Hepatocyte (in vitro differentiated cells): ENCODE measurements at regions not wholly inside any gene's neighbourhood (a gene's known extent, or its start where the extent isn't known, plus 50 kb on each side); places are given as distances from the start of the nearest gene placed in this dataset.

Source experiments
- DNase-seq: peaks from one replicate; pipeline ENCODE4 v3.0.0-alpha.2; 2016; ENCODE audit warnings: low spot score
- H2AFZ ChIP-seq: fragments of 200-600 bp; sonication (generic); 2 replicates; pipeline ENCODE4 v1.6.0; 2016; ENCODE audit warnings: antibody characterized with exemption, mild to moderate bottlenecking
- H3K27ac ChIP-seq: fragments of 200-600 bp; sonication (generic); 2 replicates; pipeline ENCODE4 v1.5.1; 2016; ENCODE audit warnings: mild to moderate bottlenecking
- H3K27me3 ChIP-seq: fragments of 200-600 bp; sonication (generic); 2 replicates; pipeline ENCODE4 v1.6.1; 2016
- H3K36me3 ChIP-seq: fragments of 200-600 bp; sonication (generic); replicated peaks from 2 replicates; pipeline ENCODE4 v1.5.1; 2016; ENCODE audit warnings: low read depth; ENCODE audit not compliant: insufficient read depth
- H3K4me1 ChIP-seq: fragments of 200-600 bp; sonication (generic); 2 replicates; pipeline ENCODE4 v1.5.1; 2016; ENCODE audit warnings: mild to moderate bottlenecking, moderate library complexity; ENCODE audit not compliant: insufficient read depth
- H3K4me2 ChIP-seq: fragments of 200-600 bp; sonication (generic); 2 replicates; pipeline ENCODE4 v1.6.0; 2016
- H3K4me3 ChIP-seq: fragments of 200-600 bp; sonication (generic); 2 replicates; pipeline ENCODE4 v1.5.1; 2016; ENCODE audit warnings: mild to moderate bottlenecking
- H3K79me2 ChIP-seq: fragments of 200-600 bp; sonication (generic); 2 replicates; pipeline ENCODE4 v1.6.0; 2017; ENCODE audit warnings: mild to moderate bottlenecking
- H3K9me2 ChIP-seq: fragments of 200-600 bp; sonication (generic); replicated peaks from 2 replicates; pipeline ENCODE4 v1.6.0; 2017; ENCODE audit warnings: mild to moderate bottlenecking; ENCODE audit not compliant: insufficient read depth
- H3K9me3 ChIP-seq: fragments of 200-600 bp; sonication (generic); 2 replicates; pipeline ENCODE4 v1.5.1; 2016; ENCODE audit warnings: low read depth, mild to moderate bottlenecking
- H4K20me1 ChIP-seq: fragments of 200-600 bp; sonication (generic); 2 replicates; pipeline ENCODE4 v1.6.0; 2016; ENCODE audit warnings: mild to moderate bottlenecking; ENCODE audit not compliant: insufficient read depth, poor library complexity, severe bottlenecking
- CTCF ChIP-seq: fragments of 200-600 bp; sonication (generic); IDR thresholded peaks from 2 replicates; pipeline ENCODE4 v1.5.1; 2016; ENCODE audit warnings: antibody characterized with exemption, mild to moderate bottlenecking; ENCODE audit not compliant: poor library complexity
- EZH2 ChIP-seq: fragments of 200-600 bp; sonication (generic); IDR thresholded peaks from 2 replicates; pipeline ENCODE4 v1.6.1; 2016; ENCODE audit warnings: antibody characterized with exemption, mild to moderate bottlenecking, borderline replicate concordance
- EZH2phosphoT487 ChIP-seq: fragments of 200-600 bp; sonication (generic); IDR thresholded peaks from one replicate; pipeline ENCODE4 v1.6.1; 2018; ENCODE audit warnings: antibody characterized with exemption, mild to moderate bottlenecking, low read depth, moderate library complexity; ENCODE audit not compliant: unreplicated experiment, severe bottlenecking
- WGBS: methylation state at CpG from one replicate; pipeline ENCODE4 v1.1.6; 2016; ENCODE audit warnings: low lambda C conversion rate; ENCODE audit errors: missing lambda C conversion rate; 5-methylcytosine and 5-hydroxymethylcytosine counted together

- no peak overlapping the region for H3K4me2 ChIP-seq
- no peaks in the 10 kb centered on the region for H3K79me2 ChIP-seq
- WGBS: 96% methylated on average over 4 of the region's 4 CpGs
- no peaks in the 10 kb centered on the region for H3K9me3 ChIP-seq
- H3K9me2 ChIP-seq: no peaks in the 10 kb centered on the region
- no peak for DNase-seq
- H4K20me1 ChIP-seq: no peaks in the 10 kb centered on the region
- H3K27ac ChIP-seq: no peak overlapping the region
- no peaks in the 10 kb centered on the region for H3K4me1 ChIP-seq
- no peaks in the 10 kb centered on the region for H3K36me3 ChIP-seq
- no peak overlapping the region for H3K4me3 ChIP-seq
- no peak for TF ChIP-seq CTCF
- no peak for TF ChIP-seq EZH2
- TF ChIP-seq EZH2phosphoT487: no peak
- H3K27me3 ChIP-seq: no peaks in the 10 kb centered on the region
- no peak overlapping the region for H2AFZ ChIP-seq
Observed at GRCh38 chr3:29004885-29005599, 275.8 kb upstream of the RBMS3 start.

- H3K27me3 ChIP-seq: no peaks in the 10 kb centered on the region
- no peaks in the 10 kb centered on the region for H3K9me2 ChIP-seq
- H3K4me2 ChIP-seq: no peak overlapping the region
- no peaks in the 10 kb centered on the region for H3K9me3 ChIP-seq
- TF ChIP-seq EZH2phosphoT487 (no peak), EZH2 (no peak), CTCF (no peak)
- no peak overlapping the region for H3K27ac ChIP-seq
- no peak overlapping the region for H3K4me3 ChIP-seq
- no peaks in the 10 kb centered on the region for H4K20me1 ChIP-seq
- H3K4me1 ChIP-seq: no peaks in the 10 kb centered on the region
- no peaks in the 10 kb centered on the region for H3K79me2 ChIP-seq
- no peak overlapping the region for H2AFZ ChIP-seq
- no peaks in the 10 kb centered on the region for H3K36me3 ChIP-seq
- DNase-seq: no peak
Observed at GRCh38 chr3:29005862-29006261, 275.0 kb upstream of the RBMS3 start.

GRCh38 chr3:29011441-29011840 is 269.4 kb upstream of the RBMS3 start:
- Histone ChIP-seq H3K36me3 (no peaks in the 10 kb centered on the region), H4K20me1 (no peaks in the 10 kb centered on the region), H3K27ac (no peak overlapping the region), H2AFZ (no peak overlapping the region), H3K9me3 (no peaks in the 10 kb centered on the region), H3K4me2 (no peak overlapping the region), H3K9me2 (no peaks in the 10 kb centered on the region), H3K4me3 (no peak overlapping the region), H3K4me1 (no peaks in the 10 kb centered on the region), H3K79me2 (no peaks in the 10 kb centered on the region), H3K27me3 (no peaks in the 10 kb centered on the region)
- no peak for DNase-seq
- WGBS: 87% methylated on average over 2 of the region's 2 CpGs
- TF ChIP-seq EZH2phosphoT487: no peak
- TF ChIP-seq EZH2: no peak
- TF ChIP-seq CTCF: no peak
